NB4 (cell line): ENCODE measurements at regions not wholly inside any gene's neighbourhood (a gene's known extent, or its start where the extent isn't known, plus 50 kb on each side); places are given as distances from the start of the nearest gene placed in this dataset.

ENCODE experiments used
- POLR2A ChIP-seq: IDR thresholded peaks from 2 replicates; pipeline ENCODE4 v1.6.1; 2011; ENCODE audit warnings: mild to moderate bottlenecking; ENCODE audit not compliant: insufficient read length; ENCODE audit errors: extremely low read depth
- TF ChIP-seq, protein P1 (sequence below): IDR thresholded peaks from one replicate; pipeline ENCODE4 v1.5.1; 2012; ENCODE audit warnings: low read depth, low read length

DNA sequence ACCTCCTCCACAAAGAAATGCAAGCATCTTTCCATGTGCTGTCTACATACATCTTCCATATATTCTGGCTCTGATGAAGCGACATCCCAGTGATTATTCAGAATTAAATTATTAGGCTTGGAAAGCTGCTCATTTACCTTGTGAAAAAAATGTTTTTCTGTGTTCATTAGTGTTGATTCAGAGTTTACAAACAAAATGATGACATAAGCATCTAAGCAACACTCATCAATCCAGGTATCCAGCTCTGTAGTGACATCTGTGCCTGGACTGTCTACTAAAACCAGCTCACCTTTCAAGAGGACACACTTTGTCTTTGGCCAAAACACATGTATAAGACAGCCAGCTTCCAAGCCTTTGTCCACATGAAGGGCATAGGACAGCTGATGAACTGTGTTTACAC, 51.1 kb upstream of the SPATA31C2 start:
- TF ChIP-seq, protein P1, sequence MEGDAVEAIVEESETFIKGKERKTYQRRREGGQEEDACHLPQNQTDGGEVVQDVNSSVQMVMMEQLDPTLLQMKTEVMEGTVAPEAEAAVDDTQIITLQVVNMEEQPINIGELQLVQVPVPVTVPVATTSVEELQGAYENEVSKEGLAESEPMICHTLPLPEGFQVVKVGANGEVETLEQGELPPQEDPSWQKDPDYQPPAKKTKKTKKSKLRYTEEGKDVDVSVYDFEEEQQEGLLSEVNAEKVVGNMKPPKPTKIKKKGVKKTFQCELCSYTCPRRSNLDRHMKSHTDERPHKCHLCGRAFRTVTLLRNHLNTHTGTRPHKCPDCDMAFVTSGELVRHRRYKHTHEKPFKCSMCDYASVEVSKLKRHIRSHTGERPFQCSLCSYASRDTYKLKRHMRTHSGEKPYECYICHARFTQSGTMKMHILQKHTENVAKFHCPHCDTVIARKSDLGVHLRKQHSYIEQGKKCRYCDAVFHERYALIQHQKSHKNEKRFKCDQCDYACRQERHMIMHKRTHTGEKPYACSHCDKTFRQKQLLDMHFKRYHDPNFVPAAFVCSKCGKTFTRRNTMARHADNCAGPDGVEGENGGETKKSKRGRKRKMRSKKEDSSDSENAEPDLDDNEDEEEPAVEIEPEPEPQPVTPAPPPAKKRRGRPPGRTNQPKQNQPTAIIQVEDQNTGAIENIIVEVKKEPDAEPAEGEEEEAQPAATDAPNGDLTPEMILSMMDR, result no peak
- no peak for TF ChIP-seq POLR2A
